GM12872 (cell line): ENCODE measurements at regions not wholly inside any gene's neighbourhood (a gene's known extent, or its start where the extent isn't known, plus 50 kb on each side); places are given as distances from the start of the nearest gene placed in this dataset.

Experiments used
- TF ChIP-seq, protein P1 (sequence below): IDR thresholded peaks from 3 replicates; pipeline ENCODE4 v1.5.1; 2011; ENCODE audit warnings: low read depth, mild to moderate bottlenecking, low read length, moderate library complexity; ENCODE audit not compliant: insufficient read depth

DNA sequence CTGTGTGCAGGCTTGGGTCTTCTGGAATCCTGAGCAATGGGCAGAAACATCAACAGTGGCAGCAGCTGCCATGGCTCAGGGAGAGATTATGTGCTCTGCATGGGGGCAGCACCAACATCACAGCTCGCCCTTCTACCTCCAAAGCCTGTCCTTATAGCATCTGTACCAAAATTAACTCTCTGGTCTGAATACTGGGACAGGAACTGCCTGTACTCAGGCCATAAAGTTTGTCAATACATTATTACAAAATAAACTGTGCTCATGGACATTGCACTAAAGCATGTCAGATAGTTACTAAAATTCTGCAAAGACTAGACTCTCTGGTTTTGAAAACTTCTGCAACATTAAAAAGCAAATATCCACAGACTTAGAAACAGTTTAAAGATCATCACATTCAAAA, 91.6 kb downstream of the ZC3H11B start:
- TF ChIP-seq, protein P1, sequence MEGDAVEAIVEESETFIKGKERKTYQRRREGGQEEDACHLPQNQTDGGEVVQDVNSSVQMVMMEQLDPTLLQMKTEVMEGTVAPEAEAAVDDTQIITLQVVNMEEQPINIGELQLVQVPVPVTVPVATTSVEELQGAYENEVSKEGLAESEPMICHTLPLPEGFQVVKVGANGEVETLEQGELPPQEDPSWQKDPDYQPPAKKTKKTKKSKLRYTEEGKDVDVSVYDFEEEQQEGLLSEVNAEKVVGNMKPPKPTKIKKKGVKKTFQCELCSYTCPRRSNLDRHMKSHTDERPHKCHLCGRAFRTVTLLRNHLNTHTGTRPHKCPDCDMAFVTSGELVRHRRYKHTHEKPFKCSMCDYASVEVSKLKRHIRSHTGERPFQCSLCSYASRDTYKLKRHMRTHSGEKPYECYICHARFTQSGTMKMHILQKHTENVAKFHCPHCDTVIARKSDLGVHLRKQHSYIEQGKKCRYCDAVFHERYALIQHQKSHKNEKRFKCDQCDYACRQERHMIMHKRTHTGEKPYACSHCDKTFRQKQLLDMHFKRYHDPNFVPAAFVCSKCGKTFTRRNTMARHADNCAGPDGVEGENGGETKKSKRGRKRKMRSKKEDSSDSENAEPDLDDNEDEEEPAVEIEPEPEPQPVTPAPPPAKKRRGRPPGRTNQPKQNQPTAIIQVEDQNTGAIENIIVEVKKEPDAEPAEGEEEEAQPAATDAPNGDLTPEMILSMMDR: no peak

DNA sequence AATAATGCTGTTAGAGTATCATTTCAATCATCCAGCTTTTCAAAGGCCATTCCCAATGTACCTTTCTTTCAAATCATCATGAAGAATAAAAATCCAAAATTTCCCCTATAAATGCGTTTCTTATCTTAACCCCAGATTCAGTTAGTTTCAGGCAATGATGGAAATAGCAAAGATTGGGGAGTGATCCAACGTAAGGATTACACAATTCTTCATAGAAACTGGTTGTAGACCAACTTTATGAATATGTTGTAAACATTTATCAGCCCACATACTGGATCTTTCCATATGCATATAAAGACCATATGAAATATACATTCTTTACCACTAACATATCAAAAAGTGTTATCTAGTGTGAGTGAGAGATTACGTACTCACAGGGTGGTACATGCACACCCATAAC, 92.7 kb downstream of the ZC3H11B start:
- TF ChIP-seq, protein P1: no peak

DNA sequence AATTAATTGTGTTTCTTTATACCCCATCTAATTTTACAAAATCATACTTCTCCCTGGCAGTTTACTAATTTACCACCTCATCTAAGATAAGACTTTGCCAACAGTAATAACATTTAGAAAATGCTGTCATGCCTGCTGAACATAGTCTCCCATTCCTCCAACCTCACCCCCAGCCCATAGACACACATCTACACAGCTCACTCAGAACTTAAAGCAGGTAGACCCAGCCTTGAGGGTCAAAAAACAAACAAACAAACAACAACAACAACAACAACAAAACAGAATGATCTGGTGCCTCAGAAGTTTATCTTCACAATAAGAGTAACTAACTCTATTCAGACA, 94.0 kb downstream of the ZC3H11B start:
- TF ChIP-seq, protein P1: no peak

DNA sequence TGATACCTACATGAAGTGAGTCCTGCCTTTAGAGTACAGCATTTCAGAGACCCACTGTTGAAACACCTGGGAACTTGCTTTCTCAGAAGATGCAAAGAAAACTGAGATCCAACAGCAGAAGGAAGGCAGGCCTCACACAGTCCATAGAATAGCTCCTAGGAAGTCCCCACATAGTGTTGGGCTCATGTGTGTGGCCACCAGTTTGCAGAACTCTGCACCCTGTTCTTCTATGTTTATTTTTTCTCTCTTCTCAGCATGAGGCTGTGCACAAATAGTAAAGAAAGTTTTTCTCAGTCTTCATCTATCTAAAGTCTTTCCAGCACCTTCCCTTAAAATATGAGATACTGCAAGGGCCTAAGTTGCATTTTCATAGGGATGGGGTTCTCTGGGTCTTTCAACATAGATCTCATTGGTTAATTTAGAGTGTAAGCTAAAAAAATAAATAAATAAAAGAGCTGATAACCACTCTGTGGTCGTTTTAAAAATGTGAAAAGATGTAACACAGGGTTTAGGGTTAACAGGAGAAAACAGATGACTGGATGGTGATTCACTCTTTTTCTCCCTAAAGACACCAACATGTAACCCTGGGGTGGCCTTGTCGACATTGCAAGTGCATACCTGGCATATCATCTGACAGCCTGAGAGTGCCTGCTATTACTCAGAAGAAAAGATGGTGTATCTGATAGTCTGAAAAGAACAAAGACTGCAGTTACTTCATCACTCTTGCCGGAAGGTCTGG, 94.6 kb downstream of the ZC3H11B start:
- TF ChIP-seq, protein P1: no peak

DNA sequence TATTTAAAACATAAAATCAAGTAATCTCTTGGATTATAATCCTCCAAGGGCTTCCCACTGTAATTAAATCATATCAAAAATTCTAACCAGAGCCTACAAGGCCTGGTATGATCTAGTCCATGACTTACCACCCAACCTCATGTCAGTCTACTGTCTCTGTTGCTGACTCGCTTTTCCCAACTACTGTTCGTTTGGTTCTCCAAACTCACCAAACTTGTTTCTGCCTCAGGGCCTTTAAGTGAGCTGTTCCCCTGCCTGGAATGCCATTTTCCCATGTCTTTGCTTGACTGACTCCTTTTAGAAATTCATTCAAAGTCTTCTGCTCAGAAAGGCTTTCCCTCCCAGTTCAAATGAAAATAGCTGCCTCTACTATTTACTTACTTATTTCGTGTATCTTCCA, 95.9 kb downstream of the ZC3H11B start:
- TF ChIP-seq, protein P1: no peak

DNA sequence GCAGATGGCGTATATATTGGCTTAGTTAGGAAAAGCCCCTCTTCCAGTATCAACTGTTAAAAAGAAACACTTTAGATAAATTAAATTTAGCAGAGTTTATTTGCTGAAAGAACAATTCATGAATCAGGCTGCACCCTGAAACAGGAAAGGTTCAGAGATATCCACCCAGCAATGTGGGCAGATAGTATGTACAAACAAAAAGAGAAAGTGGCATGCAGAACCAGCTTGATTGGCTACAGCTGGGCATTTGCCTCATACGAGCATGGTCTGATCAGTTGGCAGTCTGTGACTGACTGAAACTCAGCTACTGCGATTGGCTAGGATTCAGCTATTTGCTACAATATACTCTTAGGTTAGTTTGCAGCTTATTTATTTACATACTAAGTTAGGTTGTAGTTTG, 98.2 kb downstream of the ZC3H11B start:
- TF ChIP-seq, protein P1: no peak

DNA sequence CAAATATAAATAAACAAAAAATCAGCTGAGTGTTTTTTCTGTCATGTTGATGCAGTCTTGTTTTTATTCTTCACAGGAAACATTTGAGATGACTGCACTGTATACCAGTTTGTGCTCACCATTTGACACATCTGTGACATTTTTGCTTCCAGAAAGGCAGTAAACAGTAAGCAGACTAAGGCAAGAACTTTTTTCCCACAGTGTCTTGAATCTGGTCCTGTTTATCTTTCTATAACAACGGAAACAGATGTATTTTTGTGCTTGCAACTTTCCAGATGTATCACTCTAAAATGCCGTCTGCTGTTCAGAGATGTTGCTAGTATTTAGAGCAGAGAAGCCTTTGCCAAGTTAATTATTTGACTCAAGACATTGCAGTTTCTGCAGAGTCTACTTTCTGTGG, 105.5 kb downstream of the ZC3H11B start:
- TF ChIP-seq, protein P1: no peak

DNA sequence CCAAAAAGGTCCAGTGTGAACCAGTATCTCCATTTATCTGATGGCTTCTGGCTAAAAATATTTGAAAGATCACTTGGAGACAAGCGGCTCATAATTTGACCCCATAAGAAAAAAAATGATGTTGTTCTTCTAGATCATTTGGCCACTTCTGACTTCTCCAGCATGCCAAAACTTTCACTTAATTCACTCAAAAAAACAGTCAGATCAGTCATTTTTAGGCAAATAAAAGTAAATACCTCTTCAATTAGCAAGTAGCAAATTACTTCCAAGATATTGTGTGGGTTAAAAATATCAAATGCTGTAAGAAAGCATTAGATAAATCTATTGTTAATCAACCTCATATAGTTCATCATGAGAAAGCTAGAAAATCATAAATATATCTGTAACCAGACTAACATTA, 106.0 kb downstream of the ZC3H11B start:
- TF ChIP-seq, protein P1: no peak
